ENCODE measurements at regions not wholly inside any gene's neighbourhood (a gene's known extent, or its start where the extent isn't known, plus 50 kb on each side); places are given as distances from the start of the nearest gene placed in this dataset.
A peak's percentile ranks its signal among the peaks of the same experiment; 100 is the strongest.

GRCh38 chr15:52626671-52627369 is 52.4 kb downstream of the ATOSA start:
- TF ChIP-seq CTCF (IDR thresholded peaks at IDR 0.05; ENCODE audit: insufficient read depth, low read depth, low read length): no peak
- H3K4me3 ChIP-seq (ENCODE audit: low read depth, low read length): no peak overlapping the region
- no peak for DNase-seq (ENCODE audit: low read depth)

- TF ChIP-seq CTCF (IDR thresholded peaks at IDR 0.05; ENCODE audit: insufficient read depth, low read depth, low read length): no peak
- DNase-seq (ENCODE audit: low read depth): no peak
- no peak overlapping the region for H3K4me3 ChIP-seq (ENCODE audit: low read depth, low read length)
Observed at GRCh38 chr15:52624262-52624661, 54.9 kb downstream of the ATOSA start.

GRCh38 chr15:52622791-52623190 is 54.0 kb upstream of the ARPP19 start:
- no peak for DNase-seq (ENCODE audit: low read depth)
- TF ChIP-seq CTCF (IDR thresholded peaks at IDR 0.05; ENCODE audit: insufficient read depth, low read depth, low read length): no peak
- H3K4me3 ChIP-seq (ENCODE audit: low read depth, low read length): no peak overlapping the region

GRCh38 chr15:52620496-52620895 is 51.7 kb upstream of the ARPP19 start:
- H3K4me3 ChIP-seq (ENCODE audit: low read depth, low read length): no peak overlapping the region
- DNase-seq (ENCODE audit: low read depth): peak; percentile 4
- TF ChIP-seq CTCF (IDR thresholded peaks at IDR 0.05; ENCODE audit: insufficient read depth, low read depth, low read length): no peak
